GM12874 (cell line): ENCODE measurements at regions not wholly inside any gene's neighbourhood (a gene's known extent, or its start where the extent isn't known, plus 50 kb on each side); places are given as distances from the start of the nearest gene placed in this dataset.

Experiments used
- CTCF ChIP-seq: IDR thresholded peaks from 2 replicates; pipeline ENCODE4 v1.5.1; 2011; ENCODE audit warnings: low read depth, mild to moderate bottlenecking, control low read depth, low read length, moderate library complexity; ENCODE audit not compliant: insufficient read depth

GRCh38 chr14:42378880-42379279 is 772.2 kb downstream of the LRFN5 start:
- no peak for TF ChIP-seq CTCF

GRCh38 chr14:42378274-42378673 is 771.6 kb downstream of the LRFN5 start:
- no peak for TF ChIP-seq CTCF

GRCh38 chr14:42374332-42374731 is 767.7 kb downstream of the LRFN5 start:
- TF ChIP-seq CTCF, result no peak

- TF ChIP-seq CTCF, result no peak
Measured at GRCh38 chr14:42370056-42370455, 763.4 kb downstream of the LRFN5 start.

- TF ChIP-seq CTCF, result no peak
Measured at GRCh38 chr14:42368234-42368633, 761.6 kb downstream of the LRFN5 start.

GRCh38 chr14:42353315-42353714 is 746.6 kb downstream of the LRFN5 start:
- TF ChIP-seq CTCF, result no peak

- TF ChIP-seq CTCF, result no peak
Measured at GRCh38 chr14:42335918-42336317, 729.2 kb downstream of the LRFN5 start.

- TF ChIP-seq CTCF, result no peak
Measured at GRCh38 chr14:42334931-42335330, 728.3 kb downstream of the LRFN5 start.
